ENCODE measurements at regions not wholly inside any gene's neighbourhood (a gene's known extent, or its start where the extent isn't known, plus 50 kb on each side); places are given as distances from the start of the nearest gene placed in this dataset.
"Not testable (repeated sequence)": the region's sequence is repeated elsewhere in the genome, so short reads cannot be mapped to it uniquely, and the experiment has no call there.

GRCh38 chr18:43735570-43735969 lies 458.3 kb upstream of the SYT4 start:
- no peak for DNase-seq (ENCODE audit: low spot score)

- no peak for DNase-seq (ENCODE audit: low spot score)
Measured at GRCh38 chr18:43744960-43745745, 467.9 kb upstream of the SYT4 start.

- DNase-seq (ENCODE audit: low spot score) = no peak
Measured at GRCh38 chr18:43751203-43751602, 473.9 kb upstream of the SYT4 start.

DNA sequence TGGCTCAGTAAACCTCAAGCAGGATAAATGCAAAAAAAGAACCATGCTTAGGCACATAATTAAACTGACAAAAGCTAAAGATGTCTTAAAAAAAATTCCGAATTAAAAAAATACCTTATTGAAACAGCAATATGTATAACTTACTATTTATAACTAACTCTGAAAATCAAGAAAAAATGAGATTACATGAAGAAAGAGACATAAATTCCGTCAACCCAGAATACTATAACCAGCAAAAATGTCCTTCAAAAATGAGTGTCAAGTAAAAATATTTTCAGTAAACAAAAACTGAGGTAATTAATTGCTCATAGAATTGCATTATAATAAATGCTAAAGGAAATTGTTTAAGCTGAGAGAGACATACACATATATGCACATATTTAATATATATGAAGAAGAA lies 474.5 kb upstream of the SYT4 start:
- DNase-seq (ENCODE audit: low spot score) = no peak

- DNase-seq (ENCODE audit: low spot score) = no peak
Measured at GRCh38 chr18:43757273-43757672, 480.0 kb upstream of the SYT4 start.

DNA sequence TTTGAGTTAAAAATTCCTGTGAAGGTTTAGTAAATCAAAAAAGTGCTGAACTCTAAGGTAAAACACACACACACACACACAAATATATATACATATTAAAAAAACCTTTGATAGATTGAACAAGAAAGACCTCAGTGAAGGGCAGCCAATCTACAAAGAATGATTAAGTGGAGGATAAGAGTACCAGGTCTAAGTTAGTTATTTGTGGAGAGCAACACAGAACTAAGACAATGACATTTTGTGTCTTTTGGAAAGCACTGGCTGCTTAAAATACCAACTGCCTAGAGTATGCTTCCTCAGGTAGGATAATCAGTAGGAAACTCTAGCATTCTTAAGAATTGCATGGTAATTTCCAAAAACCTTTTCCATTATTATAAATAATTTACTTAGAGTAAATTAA lies 481.4 kb upstream of the SYT4 start:
- no peak for DNase-seq (ENCODE audit: low spot score)

GRCh38 chr18:43760010-43760409 lies 482.7 kb upstream of the SYT4 start:
- no peak for DNase-seq (ENCODE audit: low spot score)

DNA sequence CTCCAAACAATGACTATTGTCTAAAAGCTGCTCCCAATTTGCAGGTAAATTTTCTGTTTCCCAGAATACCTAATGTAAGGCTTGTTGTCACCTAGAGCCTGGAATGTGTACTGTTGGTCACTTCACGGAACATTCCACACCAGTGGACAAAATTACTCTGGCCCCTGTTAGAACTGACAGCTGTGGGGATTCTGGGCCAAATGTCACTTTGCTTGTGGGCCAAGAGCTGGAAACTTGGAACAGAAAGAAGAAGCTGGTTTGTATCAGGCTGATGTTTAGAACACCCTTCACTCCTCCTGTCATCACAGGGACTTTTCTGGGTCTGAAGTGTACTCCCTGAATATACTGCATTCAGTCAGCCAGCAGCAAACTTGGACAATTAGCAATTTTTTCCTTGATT lies 495.6 kb upstream of the SYT4 start:
- no peak for DNase-seq (ENCODE audit: low spot score)

- DNase-seq (ENCODE audit: low spot score) = no peak
Measured at GRCh38 chr18:43774497-43774896, 497.2 kb upstream of the SYT4 start.

- no peak for DNase-seq (ENCODE audit: low spot score)
Measured at GRCh38 chr18:43775591-43775990, 498.3 kb upstream of the SYT4 start.

DNA sequence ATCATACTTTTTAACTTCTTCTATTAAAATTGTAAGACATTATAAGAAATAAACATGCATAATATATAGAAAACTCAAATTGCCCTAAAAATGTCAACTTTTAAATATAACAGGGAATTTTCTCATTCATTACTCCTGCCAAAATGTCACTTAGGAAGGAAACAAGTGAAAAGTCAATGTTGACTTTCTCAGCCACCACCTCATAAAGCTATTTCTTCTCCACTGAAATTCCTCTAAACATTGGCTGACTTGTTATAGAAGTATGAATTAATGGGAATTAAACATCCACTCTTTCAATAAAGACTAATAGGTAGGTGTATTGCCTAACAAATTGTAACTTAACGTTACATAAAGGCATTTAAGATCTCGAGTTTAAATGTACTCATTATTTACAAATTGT lies 499.7 kb upstream of the SYT4 start:
- DNase-seq (ENCODE audit: low spot score) = no peak

- no peak for DNase-seq (ENCODE audit: low spot score)
Measured at GRCh38 chr18:43777636-43778304, 500.5 kb upstream of the SYT4 start.

GRCh38 chr18:43780782-43781340 lies 503.6 kb upstream of the SYT4 start:
- no peak for DNase-seq (ENCODE audit: low spot score)

DNA sequence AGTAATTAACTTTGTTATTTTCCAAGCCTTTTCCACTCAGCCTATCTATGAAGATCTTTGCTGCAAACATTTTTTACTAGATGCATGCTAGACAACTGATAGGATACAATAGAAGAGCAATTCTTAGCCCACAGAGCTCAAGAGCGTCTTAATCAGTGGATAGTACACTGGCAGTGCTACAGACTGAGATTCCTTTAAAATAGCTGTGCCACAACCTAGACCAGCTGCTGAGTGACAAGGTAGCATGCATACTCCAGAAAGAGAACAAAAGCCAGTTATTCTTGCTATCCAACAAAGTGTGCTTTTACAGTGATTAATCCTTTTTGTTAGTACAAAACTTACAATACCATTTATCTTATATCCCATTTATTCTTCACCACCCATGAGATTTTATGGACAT lies 507.9 kb upstream of the SYT4 start:
- DNase-seq (ENCODE audit: low spot score) = no peak

GRCh38 chr18:43786893-43787292 lies 509.6 kb upstream of the SYT4 start:
- DNase-seq (ENCODE audit: low spot score) = no peak

- DNase-seq (ENCODE audit: low spot score) = not testable (repeated sequence)
Measured at GRCh38 chr18:43787721-43788120, 510.4 kb upstream of the SYT4 start.

DNA sequence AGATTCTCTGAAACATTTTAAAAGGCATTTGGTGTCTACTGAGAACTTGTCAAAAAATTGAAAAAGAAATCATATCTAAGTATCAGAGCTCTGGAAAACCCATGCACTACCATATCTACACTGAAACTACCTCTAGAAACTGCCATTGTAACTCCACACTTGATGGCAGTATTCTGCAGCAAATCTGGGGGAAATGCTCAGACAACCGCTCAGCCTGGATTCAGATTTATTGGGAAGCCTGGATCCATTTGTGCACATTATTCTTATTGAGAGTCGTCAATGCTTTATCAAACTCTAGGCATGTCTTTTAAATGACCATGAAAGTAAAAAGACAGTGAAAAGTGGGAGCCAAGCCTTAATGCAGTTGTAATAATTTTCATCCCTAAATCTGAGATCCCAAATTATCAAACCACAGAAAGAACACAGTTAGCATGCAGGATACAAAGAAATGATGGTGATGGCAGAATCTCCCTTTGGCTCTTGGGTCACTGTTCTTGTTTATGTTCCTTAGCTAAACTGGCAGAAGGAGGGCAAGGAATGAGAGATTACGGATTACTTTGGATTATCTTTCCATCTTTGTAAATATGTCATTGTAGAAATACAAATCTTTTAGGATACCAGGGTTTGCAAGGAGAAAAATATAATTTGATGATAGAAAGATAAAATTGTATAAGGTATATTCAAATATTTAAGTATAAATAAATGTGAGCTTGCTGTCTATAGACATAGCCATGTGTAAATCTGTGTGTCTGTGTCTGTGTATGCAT lies 512.1 kb upstream of the SYT4 start:
- DNase-seq (ENCODE audit: low spot score) = no peak

- no peak for DNase-seq (ENCODE audit: low spot score)
Measured at GRCh38 chr18:43793910-43794309, 516.6 kb upstream of the SYT4 start.

DNA sequence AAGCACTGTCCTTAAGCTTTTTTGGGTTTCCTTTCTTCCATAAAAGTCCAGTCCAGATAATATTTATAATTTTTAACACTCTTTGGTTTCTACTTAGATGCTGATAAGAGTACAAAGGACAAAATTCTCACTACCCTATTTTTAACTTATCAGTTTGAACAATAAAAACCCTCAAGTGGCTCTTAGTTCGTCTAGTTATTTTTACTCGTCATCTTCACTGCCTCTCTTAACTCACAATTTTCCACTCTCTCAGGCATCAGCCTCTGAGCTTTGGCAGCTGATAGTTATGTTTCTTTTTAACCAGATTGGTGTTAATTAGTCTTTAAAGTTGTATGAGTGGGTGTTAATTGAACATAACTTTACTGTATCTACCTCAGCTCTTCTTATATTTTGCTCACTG lies 517.1 kb upstream of the SYT4 start:
- no peak for DNase-seq (ENCODE audit: low spot score)

GRCh38 chr18:43797347-43797746 lies 520.1 kb upstream of the SYT4 start:
- DNase-seq (ENCODE audit: low spot score) = no peak

GRCh38 chr18:43800584-43800983 lies 523.3 kb upstream of the SYT4 start:
- DNase-seq (ENCODE audit: low spot score) = no peak

- no peak for DNase-seq (ENCODE audit: low spot score)
Measured at GRCh38 chr18:43805646-43806194, 528.4 kb upstream of the SYT4 start.
